Peyer's patch (tissue), 4 donors: ENCODE measurements at regions not wholly inside any gene's neighbourhood (a gene's known extent, or its start where the extent isn't known, plus 50 kb on each side); places are given as distances from the start of the nearest gene placed in this dataset.

Experiments
- POLR2A ChIP-seq, 2 donors: fragments of 450-650 bp; IDR thresholded peaks; one replicate each; pipeline ENCODE4 v1.5.1; 2017; ENCODE audit warnings: antibody characterized with exemption in 2 of 2, mild to moderate bottlenecking in 2 of 2, moderate library complexity in 2 of 2
- TF ChIP-seq, protein P1 (sequence below), 6 experiments: fragments of 450-650 bp in 4 of 6; fragments of 200-600 bp in 2 of 6; sonication (generic) in 1 of 6; IDR thresholded peaks; one replicate each; pipeline ENCODE4 v1.5.1; 2017 to 2019; ENCODE audit warnings: antibody characterized with exemption in 6 of 6, mild to moderate bottlenecking in 3 of 6, moderate library complexity in 1 of 6

DNA sequence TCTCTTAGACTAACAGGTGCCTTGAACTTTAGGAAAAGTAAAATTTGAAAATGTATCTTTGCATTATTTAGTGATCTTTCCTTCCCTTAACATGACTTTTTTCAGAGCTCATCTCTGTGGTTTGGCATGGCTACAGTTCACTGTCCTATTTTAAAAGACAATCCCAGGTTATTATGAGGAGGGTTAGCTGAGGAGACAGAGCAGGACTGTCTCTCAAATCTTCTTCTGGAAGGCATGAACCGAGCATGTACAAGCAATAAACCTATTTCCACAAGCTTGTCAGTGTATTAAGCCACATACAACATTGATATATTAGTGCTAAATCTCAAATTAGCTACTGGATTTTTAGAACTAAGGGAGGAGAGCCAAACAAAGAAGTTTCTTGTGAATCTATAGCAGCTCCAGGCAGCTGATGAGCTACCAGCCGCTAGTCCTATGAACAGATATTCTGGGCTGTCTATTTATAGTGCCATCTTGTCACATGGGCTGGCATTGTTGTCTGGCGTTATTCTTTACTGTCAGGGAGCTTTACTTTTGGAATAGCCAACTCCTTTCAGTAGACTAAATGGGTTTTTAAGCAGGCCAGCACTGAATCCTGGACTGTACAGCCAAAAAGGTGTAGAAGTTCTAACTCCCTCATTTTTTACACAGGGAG is 171.2 kb upstream of the ACTBL2 start:
- TF ChIP-seq, protein P1, sequence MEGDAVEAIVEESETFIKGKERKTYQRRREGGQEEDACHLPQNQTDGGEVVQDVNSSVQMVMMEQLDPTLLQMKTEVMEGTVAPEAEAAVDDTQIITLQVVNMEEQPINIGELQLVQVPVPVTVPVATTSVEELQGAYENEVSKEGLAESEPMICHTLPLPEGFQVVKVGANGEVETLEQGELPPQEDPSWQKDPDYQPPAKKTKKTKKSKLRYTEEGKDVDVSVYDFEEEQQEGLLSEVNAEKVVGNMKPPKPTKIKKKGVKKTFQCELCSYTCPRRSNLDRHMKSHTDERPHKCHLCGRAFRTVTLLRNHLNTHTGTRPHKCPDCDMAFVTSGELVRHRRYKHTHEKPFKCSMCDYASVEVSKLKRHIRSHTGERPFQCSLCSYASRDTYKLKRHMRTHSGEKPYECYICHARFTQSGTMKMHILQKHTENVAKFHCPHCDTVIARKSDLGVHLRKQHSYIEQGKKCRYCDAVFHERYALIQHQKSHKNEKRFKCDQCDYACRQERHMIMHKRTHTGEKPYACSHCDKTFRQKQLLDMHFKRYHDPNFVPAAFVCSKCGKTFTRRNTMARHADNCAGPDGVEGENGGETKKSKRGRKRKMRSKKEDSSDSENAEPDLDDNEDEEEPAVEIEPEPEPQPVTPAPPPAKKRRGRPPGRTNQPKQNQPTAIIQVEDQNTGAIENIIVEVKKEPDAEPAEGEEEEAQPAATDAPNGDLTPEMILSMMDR (IDR thresholded peaks at IDR 0.05): no peak
- no peak for TF ChIP-seq POLR2A (IDR thresholded peaks at IDR 0.05)
